Hematopoietic multipotent progenitor cell treated with erythropoietin and hydrocortisone succinate and interleukin-3 and kit ligand, for 17 days (in vitro differentiated cells): ENCODE measurements at regions not wholly inside any gene's neighbourhood (a gene's known extent, or its start where the extent isn't known, plus 50 kb on each side); places are given as distances from the start of the nearest gene placed in this dataset.
"Not testable (repeated sequence)": the region's sequence is repeated elsewhere in the genome, so short reads cannot be mapped to it uniquely, and the experiment has no call there.

Experiments
- DNase-seq: peaks from one replicate; pipeline ENCODE4 v3.0.0-alpha.2; 2015; ENCODE audit warnings: low spot score

GRCh38 chr9:36461323-36461722 is 61.3 kb upstream of the RNF38 start:
- no peak for DNase-seq

- DNase-seq, result not testable (repeated sequence)
Measured at GRCh38 chr9:36458430-36458915, 58.4 kb upstream of the RNF38 start.

- no peak for DNase-seq
Measured at GRCh38 chr9:36457836-36458429, 57.9 kb upstream of the RNF38 start.

DNA sequence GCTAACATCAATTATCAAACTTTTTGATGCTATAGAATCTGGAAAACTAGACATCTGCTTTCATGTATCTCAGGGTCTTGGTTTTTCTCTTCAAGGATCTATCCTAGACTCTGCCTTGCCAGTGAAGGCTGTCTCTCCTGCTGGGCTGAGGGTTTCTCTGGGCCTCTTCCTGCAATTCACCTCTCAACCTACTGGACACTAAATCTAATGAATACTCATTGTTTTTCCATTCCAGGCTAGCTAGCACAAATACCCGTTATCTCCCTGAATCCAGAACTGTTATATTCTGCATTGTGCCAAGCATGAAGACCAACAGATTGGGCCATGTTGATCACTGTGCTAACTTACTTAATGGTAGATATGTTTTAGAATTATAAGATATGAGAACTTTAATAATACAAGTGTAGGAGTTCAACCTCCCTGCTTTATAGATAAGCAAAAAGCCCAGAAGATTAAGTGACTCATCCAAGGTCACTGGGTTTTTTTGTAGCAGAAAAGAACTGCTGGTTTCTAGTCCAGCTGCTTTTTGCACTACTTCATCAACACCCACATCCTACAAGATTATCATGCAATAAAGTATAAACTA is 56.5 kb upstream of the RNF38 start:
- no peak for DNase-seq

DNA sequence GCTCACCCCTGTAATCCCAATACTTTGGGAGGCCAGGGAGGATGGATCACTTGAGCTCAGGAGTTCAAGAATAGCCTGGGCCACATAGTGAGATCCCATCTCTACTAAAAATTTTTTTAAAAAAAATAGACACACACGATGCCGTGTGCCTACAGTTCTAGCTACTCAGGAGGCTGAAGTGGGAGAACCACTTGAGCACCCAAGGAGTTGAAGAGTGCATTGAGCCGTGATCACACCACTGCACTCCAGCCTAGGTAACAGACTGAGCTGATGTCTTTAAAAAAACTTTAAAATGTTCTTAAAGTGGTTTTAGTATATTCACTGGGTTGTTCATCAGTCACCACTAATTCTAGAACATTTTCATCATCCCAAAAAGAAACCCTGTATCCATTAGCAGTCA is 51.9 kb upstream of the RNF38 start:
- DNase-seq, result no peak

GRCh38 chr9:36450110-36450732 is 50.2 kb upstream of the RNF38 start:
- DNase-seq, result peak; percentile 52
